HepG2 (cell line): ENCODE measurements at regions not wholly inside any gene's neighbourhood (a gene's known extent, or its start where the extent isn't known, plus 50 kb on each side); places are given as distances from the start of the nearest gene placed in this dataset.

Source experiments
- ARID2 ChIP-seq: sonication (generic); formaldehyde crosslinking; IDR thresholded peaks from 2 replicates; pipeline ENCODE4 v1.8.1; 2022; ENCODE audit warnings: mild to moderate bottlenecking, missing genetic modification reagents, borderline replicate concordance
- BHLHE40 ChIP-seq: IDR thresholded peaks from 2 replicates; pipeline ENCODE4 v1.6.1; 2011; ENCODE audit warnings: low read length, improper control_type of control experiment
- CSRNP2 ChIP-seq: sonication (generic); formaldehyde crosslinking; conservative IDR thresholded peaks from 2 replicates; pipeline ENCODE4 v1.8.0; 2022; ENCODE audit warnings: low read depth, missing genetic modification reagents
- DZIP1 ChIP-seq: sonication (generic); formaldehyde crosslinking; IDR thresholded peaks from 2 replicates; pipeline ENCODE4 v1.5.0; 2020; ENCODE audit warnings: mild to moderate bottlenecking, missing genetic modification reagents
- GPN1 ChIP-seq: sonication (generic); formaldehyde crosslinking; IDR thresholded peaks from 2 replicates; pipeline ENCODE4 v1.5.1; 2020; ENCODE audit warnings: missing genetic modification reagents, borderline replicate concordance
- HNF4G ChIP-seq, 2 experiments: sonication (generic) in 1 of 2; formaldehyde crosslinking in 1 of 2; IDR thresholded peaks; 2 replicates each; pipeline versions ENCODE4 v1.4.0 to v1.6.1; 2011 to 2020; ENCODE audit warnings: borderline replicate concordance in 2 of 2, low read depth in 2 of 2, mild to moderate bottlenecking in 2 of 2, low read length in 1 of 2, missing genetic modification reagents in 1 of 2, moderate library complexity in 1 of 2
- KMT2B ChIP-seq: IDR thresholded peaks from 2 replicates; pipeline ENCODE4 v1.6.1; 2016; ENCODE audit warnings: missing genetic modification reagents, missing compliant biosample characterization
- MAFG ChIP-seq: sonication (generic); formaldehyde crosslinking; IDR thresholded peaks from 2 replicates; pipeline ENCODE4 v1.5.1; 2020; ENCODE audit warnings: mild to moderate bottlenecking, missing genetic modification reagents
- MAZ ChIP-seq, 2 experiments: sonication (generic) in 1 of 2; formaldehyde crosslinking in 1 of 2; IDR thresholded peaks; 2 replicates each; pipeline versions ENCODE4 v1.5.0 to v1.6.1; 2012 to 2020; ENCODE audit warnings: low read depth in 2 of 2, mild to moderate bottlenecking in 2 of 2, borderline replicate concordance in 1 of 2, improper control_type of control experiment in 1 of 2, low read length in 1 of 2, missing genetic modification reagents in 1 of 2, moderate library complexity in 1 of 2
- MLLT10 ChIP-seq: sonication (generic); formaldehyde crosslinking; IDR thresholded peaks from 2 replicates; pipeline ENCODE4 v1.4.0; 2020; ENCODE audit warnings: missing genetic modification reagents
- MXD3 ChIP-seq: IDR thresholded peaks from 2 replicates; pipeline ENCODE4 v1.6.1; 2016; ENCODE audit warnings: mild to moderate bottlenecking, missing biosample characterization, missing genetic modification reagents
- MYPOP ChIP-seq: sonication (generic); formaldehyde crosslinking; IDR thresholded peaks from 2 replicates; pipeline ENCODE4 v1.8.1; 2023; ENCODE audit warnings: mild to moderate bottlenecking, moderate library complexity, missing genetic modification reagents
- SNRNP70 ChIP-seq: fragments of 200-400 bp; formaldehyde crosslinking; IDR thresholded peaks from 2 replicates; pipeline ENCODE4 v1.6.1; 2017; ENCODE audit warnings: mild to moderate bottlenecking, low read depth, low read length, moderate library complexity
- TBL1XR1 ChIP-seq: fragments of 150-350 bp; IDR thresholded peaks from 2 replicates; pipeline ENCODE4 v1.6.1; 2014; ENCODE audit warnings: borderline replicate concordance, low read length; ENCODE audit not compliant: partially characterized antibody
- U2AF2 ChIP-seq: fragments of 200-400 bp; formaldehyde crosslinking; IDR thresholded peaks from 2 replicates; pipeline ENCODE4 v1.6.1; 2017; ENCODE audit warnings: low read depth, mild to moderate bottlenecking, low read length
- ZBTB46 ChIP-seq: sonication (generic); formaldehyde crosslinking; IDR thresholded peaks from 2 replicates; pipeline ENCODE4 v1.4.0; 2020; ENCODE audit warnings: mild to moderate bottlenecking, missing genetic modification reagents, borderline replicate concordance
- ZNF121 ChIP-seq: sonication (generic); formaldehyde crosslinking; IDR thresholded peaks from 2 replicates; pipeline ENCODE4 v1.5.0; 2020; ENCODE audit warnings: mild to moderate bottlenecking, missing genetic modification reagents
- ZNF276 ChIP-seq: sonication (generic); formaldehyde crosslinking; IDR thresholded peaks from 2 replicates; pipeline ENCODE4 v1.4.0; 2020; ENCODE audit warnings: mild to moderate bottlenecking, low read depth, missing genetic modification reagents
- ZNF44 ChIP-seq: sonication (generic); formaldehyde crosslinking; IDR thresholded peaks from 2 replicates; pipeline ENCODE4 v1.5.1; 2020; ENCODE audit warnings: mild to moderate bottlenecking, missing genetic modification reagents
- ZNF569 ChIP-seq: sonication (generic); formaldehyde crosslinking; IDR thresholded peaks from 2 replicates; pipeline ENCODE4 v1.5.0; 2020; ENCODE audit warnings: mild to moderate bottlenecking, missing genetic modification reagents, moderate library complexity, borderline replicate concordance

GRCh38 chr7:80393786-80394185 is 118.1 kb downstream of the GNAT3 start (continued):
- TF ChIP-seq DZIP1 (no peak), ZNF44 (CRISPR knock-in tag) (no peak), MAZ (IDR thresholded peaks at IDR 0.05; ENCODE audit: borderline replicate concordance, low read depth, low read length) (no peak), MAZ (CRISPR knock-in tag; IDR thresholded peaks at IDR 0.05; ENCODE audit: low read depth) (no peak), ZBTB46 (no peak), GPN1 (CRISPR knock-in tag) (no peak), MLLT10 (CRISPR knock-in tag) (no peak), HNF4G (IDR thresholded peaks at IDR 0.05; ENCODE audit: borderline replicate concordance, low read depth, low read length) (0 out of 2 replicates have a peak, but pooled peaks have one; percentile 19), HNF4G (CRISPR knock-in tag; IDR thresholded peaks at IDR 0.05; ENCODE audit: borderline replicate concordance, low read depth) (no peak), MYPOP (CRISPR knock-in tag) (no peak), ZNF276 (CRISPR knock-in tag) (no peak), MAFG (CRISPR knock-in tag) (no peak), BHLHE40 (peak; percentile 81), KMT2B (no peak), U2AF2 (no peak), SNRNP70 (no peak), ZNF569 (CRISPR knock-in tag) (no peak), MXD3 (CRISPR knock-in tag) (no peak), ARID2 (CRISPR knock-in tag) (no peak), CSRNP2 (CRISPR knock-in tag) (no peak), TBL1XR1 (no peak), ZNF121 (CRISPR knock-in tag) (no peak)
